Liver (tissue), 8 donors: ENCODE measurements at regions not wholly inside any gene's neighbourhood (a gene's known extent, or its start where the extent isn't known, plus 50 kb on each side); places are given as distances from the start of the nearest gene placed in this dataset.

Experiments used
- DNase-seq: peaks from one replicate; pipeline ENCODE4 v3.0.0-alpha.2; 2017; ENCODE audit warnings: low spot score
- H3K27ac ChIP-seq, 2 donors: one replicate each; pipeline ENCODE4 v1.7.0; 2013; ENCODE audit warnings: inconsistent platforms in 2 of 2, low read length in 2 of 2, control low read depth in 1 of 2, low read depth in 1 of 2, mild to moderate bottlenecking in 1 of 2
- H3K27me3 ChIP-seq, 4 donors: one replicate each; pipeline versions ENCODE4 v1.6.1 to v1.7.0; 2013; ENCODE audit warnings: low read length in 3 of 4, inconsistent platforms in 1 of 4, mild to moderate bottlenecking in 1 of 4, moderate library complexity in 1 of 4; ENCODE audit not compliant: control insufficient read depth in 4 of 4, insufficient read depth in 4 of 4
- H3K36me3 ChIP-seq, 4 donors: one replicate each; pipeline versions ENCODE4 v1.6.1 to v1.7.0; 2013; ENCODE audit warnings: low read length in 3 of 4, mild to moderate bottlenecking in 3 of 4, low read depth in 1 of 4, moderate library complexity in 1 of 4; ENCODE audit not compliant: control insufficient read depth in 4 of 4, insufficient read depth in 3 of 4
- H3K4me1 ChIP-seq, 4 donors: one replicate each; pipeline versions ENCODE4 v1.6.1 to v1.7.0; 2013; ENCODE audit warnings: low read length in 3 of 4, mild to moderate bottlenecking in 3 of 4, moderate library complexity in 1 of 4; ENCODE audit not compliant: control insufficient read depth in 4 of 4, insufficient read depth in 4 of 4
- H3K4me3 ChIP-seq, 3 donors: one replicate each; pipeline versions ENCODE4 v1.6.1 to v1.7.0; 2013; ENCODE audit warnings: low read length in 3 of 3, control low read depth in 1 of 3, low read depth in 1 of 3, mild to moderate bottlenecking in 1 of 3
- H3K9ac ChIP-seq, 2 donors: one replicate each; pipeline ENCODE4 v1.7.0; 2013; ENCODE audit warnings: low read length in 2 of 2, mild to moderate bottlenecking in 2 of 2, moderate library complexity in 2 of 2, control low read depth in 1 of 2, low read depth in 1 of 2
- H3K9me3 ChIP-seq, 4 donors: one replicate each; pipeline versions ENCODE4 v1.6.1 to v1.7.0; 2013; ENCODE audit warnings: low read length in 3 of 4; ENCODE audit not compliant: control insufficient read depth in 4 of 4
- EGR1 ChIP-seq, 2 donors: IDR thresholded peaks; 2 replicates each; pipeline ENCODE4 v1.6.1; 2016 to 2018; ENCODE audit warnings: antibody characterized with exemption in 2 of 2, low read depth in 2 of 2
- FOXA1 ChIP-seq: IDR thresholded peaks from 2 replicates; pipeline ENCODE4 v1.6.1; 2016; ENCODE audit warnings: antibody characterized with exemption
- FOXA2 ChIP-seq: IDR thresholded peaks from 2 replicates; pipeline ENCODE4 v1.6.1; 2016; ENCODE audit warnings: antibody characterized with exemption
- GABPA ChIP-seq, 2 donors: IDR thresholded peaks in 1 of 2; conservative IDR thresholded peaks in 1 of 2; 2 replicates each; pipeline ENCODE4 v1.6.1; 2016; ENCODE audit warnings: antibody characterized with exemption in 2 of 2, mild to moderate bottlenecking in 1 of 2, moderate library complexity in 1 of 2
- HNF4A ChIP-seq, 2 donors: conservative IDR thresholded peaks; 2 replicates each; pipeline ENCODE4 v1.6.1; 2016; ENCODE audit warnings: antibody characterized with exemption in 2 of 2, mild to moderate bottlenecking in 2 of 2
- HNF4G ChIP-seq: IDR thresholded peaks from 2 replicates; pipeline ENCODE4 v1.6.1; 2016; ENCODE audit warnings: antibody characterized with exemption
- JUND ChIP-seq, 2 donors: IDR thresholded peaks; 2 replicates each; pipeline ENCODE4 v1.6.1; 2016; ENCODE audit warnings: antibody characterized with exemption in 2 of 2
- NR2F2 ChIP-seq: IDR thresholded peaks from 2 replicates; pipeline ENCODE4 v1.6.1; 2016; ENCODE audit warnings: antibody characterized with exemption
- RAD21 ChIP-seq, 2 donors: IDR thresholded peaks; 2 replicates each; pipeline ENCODE4 v1.6.1; 2016; ENCODE audit warnings: antibody characterized with exemption in 2 of 2, mild to moderate bottlenecking in 2 of 2
- RXRA ChIP-seq, 2 donors: IDR thresholded peaks; 2 replicates each; pipeline ENCODE4 v1.6.1; 2017 to 2018; ENCODE audit warnings: antibody characterized with exemption in 2 of 2, mild to moderate bottlenecking in 1 of 2
- SP1 ChIP-seq: IDR thresholded peaks from 2 replicates; pipeline ENCODE4 v1.6.1; 2018; ENCODE audit warnings: antibody characterized with exemption, mild to moderate bottlenecking
- TAF1 ChIP-seq: conservative IDR thresholded peaks from 2 replicates; pipeline ENCODE4 v1.6.1; 2016; ENCODE audit warnings: antibody characterized with exemption, mild to moderate bottlenecking
- YY1 ChIP-seq: IDR thresholded peaks from 2 replicates; pipeline ENCODE4 v1.6.1; 2016; ENCODE audit warnings: antibody characterized with exemption, mild to moderate bottlenecking
- WGBS: extraction: QIAGEN DNeasy Blood & Tissue Kit; methylation state at CpG from one replicate; pipeline ENCODE4 v1.1.7; 2013; 5-methylcytosine and 5-hydroxymethylcytosine counted together
- TF ChIP-seq, protein P1 (sequence below): IDR thresholded peaks from 2 replicates; pipeline ENCODE4 v1.6.1; 2016; ENCODE audit warnings: antibody characterized with exemption
- TF ChIP-seq, protein P2 (sequence below): fragments of 150-350 bp; IDR thresholded peaks from 2 replicates; pipeline ENCODE4 v1.5.1; 2017; ENCODE audit warnings: improper control_type of control experiment, low read depth, low read length; ENCODE audit not compliant: missing input control
- TF ChIP-seq, protein P3 (sequence below): IDR thresholded peaks from 2 replicates; pipeline ENCODE4 v1.6.1; 2016; ENCODE audit warnings: antibody characterized with exemption, mild to moderate bottlenecking
- TF ChIP-seq, protein P4 (sequence below): IDR thresholded peaks from 2 replicates; pipeline ENCODE4 v1.6.1; 2016; ENCODE audit warnings: antibody characterized with exemption
- TF ChIP-seq, protein P5 (sequence below): IDR thresholded peaks from 2 replicates; pipeline ENCODE4 v1.6.1; 2016; ENCODE audit warnings: antibody characterized with exemption
- donor health status: healthy.
- donor health status: healthy.
- donor health status: healthy.
- donor health status: healthy.
- donor health status: healthy.

DNA sequence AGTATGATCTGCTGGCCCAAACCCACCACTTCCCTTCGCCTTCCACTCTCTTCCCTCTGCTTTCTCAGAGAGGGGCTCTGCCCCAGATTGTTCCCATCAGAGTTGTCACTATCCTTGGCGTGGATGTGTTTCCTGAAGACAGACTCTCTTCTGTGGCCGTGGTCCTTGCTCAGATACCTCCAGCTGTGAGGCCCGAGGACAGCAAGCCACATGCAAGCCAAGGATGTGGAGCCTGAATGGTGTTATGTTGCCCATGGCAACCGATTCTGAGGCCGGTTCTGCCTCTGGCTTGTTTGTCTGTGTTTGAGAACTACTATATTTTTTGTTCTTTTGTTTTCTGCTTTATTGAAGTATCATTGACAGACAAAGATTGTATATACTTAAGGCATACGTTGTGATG, 247.4 kb upstream of the PODXL start:
- TF ChIP-seq RAD21 (IDR thresholded peaks at IDR 0.05), result no peak
- TF ChIP-seq, protein P1, sequence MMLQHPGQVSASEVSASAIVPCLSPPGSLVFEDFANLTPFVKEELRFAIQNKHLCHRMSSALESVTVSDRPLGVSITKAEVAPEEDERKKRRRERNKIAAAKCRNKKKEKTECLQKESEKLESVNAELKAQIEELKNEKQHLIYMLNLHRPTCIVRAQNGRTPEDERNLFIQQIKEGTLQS, result no peak
- no peak for TF ChIP-seq GABPA (IDR thresholded peaks at IDR 0.05 in 1 of 2, conservative IDR thresholded peaks at IDR 0.05 in 1 of 2)
- TF ChIP-seq, protein P2, sequence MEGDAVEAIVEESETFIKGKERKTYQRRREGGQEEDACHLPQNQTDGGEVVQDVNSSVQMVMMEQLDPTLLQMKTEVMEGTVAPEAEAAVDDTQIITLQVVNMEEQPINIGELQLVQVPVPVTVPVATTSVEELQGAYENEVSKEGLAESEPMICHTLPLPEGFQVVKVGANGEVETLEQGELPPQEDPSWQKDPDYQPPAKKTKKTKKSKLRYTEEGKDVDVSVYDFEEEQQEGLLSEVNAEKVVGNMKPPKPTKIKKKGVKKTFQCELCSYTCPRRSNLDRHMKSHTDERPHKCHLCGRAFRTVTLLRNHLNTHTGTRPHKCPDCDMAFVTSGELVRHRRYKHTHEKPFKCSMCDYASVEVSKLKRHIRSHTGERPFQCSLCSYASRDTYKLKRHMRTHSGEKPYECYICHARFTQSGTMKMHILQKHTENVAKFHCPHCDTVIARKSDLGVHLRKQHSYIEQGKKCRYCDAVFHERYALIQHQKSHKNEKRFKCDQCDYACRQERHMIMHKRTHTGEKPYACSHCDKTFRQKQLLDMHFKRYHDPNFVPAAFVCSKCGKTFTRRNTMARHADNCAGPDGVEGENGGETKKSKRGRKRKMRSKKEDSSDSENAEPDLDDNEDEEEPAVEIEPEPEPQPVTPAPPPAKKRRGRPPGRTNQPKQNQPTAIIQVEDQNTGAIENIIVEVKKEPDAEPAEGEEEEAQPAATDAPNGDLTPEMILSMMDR, result no peak
- TF ChIP-seq RXRA (IDR thresholded peaks at IDR 0.05), result no peak
- TF ChIP-seq, protein P3, sequence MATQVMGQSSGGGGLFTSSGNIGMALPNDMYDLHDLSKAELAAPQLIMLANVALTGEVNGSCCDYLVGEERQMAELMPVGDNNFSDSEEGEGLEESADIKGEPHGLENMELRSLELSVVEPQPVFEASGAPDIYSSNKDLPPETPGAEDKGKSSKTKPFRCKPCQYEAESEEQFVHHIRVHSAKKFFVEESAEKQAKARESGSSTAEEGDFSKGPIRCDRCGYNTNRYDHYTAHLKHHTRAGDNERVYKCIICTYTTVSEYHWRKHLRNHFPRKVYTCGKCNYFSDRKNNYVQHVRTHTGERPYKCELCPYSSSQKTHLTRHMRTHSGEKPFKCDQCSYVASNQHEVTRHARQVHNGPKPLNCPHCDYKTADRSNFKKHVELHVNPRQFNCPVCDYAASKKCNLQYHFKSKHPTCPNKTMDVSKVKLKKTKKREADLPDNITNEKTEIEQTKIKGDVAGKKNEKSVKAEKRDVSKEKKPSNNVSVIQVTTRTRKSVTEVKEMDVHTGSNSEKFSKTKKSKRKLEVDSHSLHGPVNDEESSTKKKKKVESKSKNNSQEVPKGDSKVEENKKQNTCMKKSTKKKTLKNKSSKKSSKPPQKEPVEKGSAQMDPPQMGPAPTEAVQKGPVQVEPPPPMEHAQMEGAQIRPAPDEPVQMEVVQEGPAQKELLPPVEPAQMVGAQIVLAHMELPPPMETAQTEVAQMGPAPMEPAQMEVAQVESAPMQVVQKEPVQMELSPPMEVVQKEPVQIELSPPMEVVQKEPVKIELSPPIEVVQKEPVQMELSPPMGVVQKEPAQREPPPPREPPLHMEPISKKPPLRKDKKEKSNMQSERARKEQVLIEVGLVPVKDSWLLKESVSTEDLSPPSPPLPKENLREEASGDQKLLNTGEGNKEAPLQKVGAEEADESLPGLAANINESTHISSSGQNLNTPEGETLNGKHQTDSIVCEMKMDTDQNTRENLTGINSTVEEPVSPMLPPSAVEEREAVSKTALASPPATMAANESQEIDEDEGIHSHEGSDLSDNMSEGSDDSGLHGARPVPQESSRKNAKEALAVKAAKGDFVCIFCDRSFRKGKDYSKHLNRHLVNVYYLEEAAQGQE, result no peak
- no peak for TF ChIP-seq HNF4G
- TF ChIP-seq FOXA1, result no peak
- TF ChIP-seq HNF4A (conservative IDR thresholded peaks at IDR 0.05), result no peak
- TF ChIP-seq SP1, result no peak
- no peak for TF ChIP-seq JUND (IDR thresholded peaks at IDR 0.05)
- TF ChIP-seq TAF1, result no peak
- TF ChIP-seq, protein P4, sequence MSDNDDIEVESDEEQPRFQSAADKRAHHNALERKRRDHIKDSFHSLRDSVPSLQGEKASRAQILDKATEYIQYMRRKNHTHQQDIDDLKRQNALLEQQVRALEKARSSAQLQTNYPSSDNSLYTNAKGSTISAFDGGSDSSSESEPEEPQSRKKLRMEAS, result no peak
- no peak for TF ChIP-seq YY1
- TF ChIP-seq, protein P5, sequence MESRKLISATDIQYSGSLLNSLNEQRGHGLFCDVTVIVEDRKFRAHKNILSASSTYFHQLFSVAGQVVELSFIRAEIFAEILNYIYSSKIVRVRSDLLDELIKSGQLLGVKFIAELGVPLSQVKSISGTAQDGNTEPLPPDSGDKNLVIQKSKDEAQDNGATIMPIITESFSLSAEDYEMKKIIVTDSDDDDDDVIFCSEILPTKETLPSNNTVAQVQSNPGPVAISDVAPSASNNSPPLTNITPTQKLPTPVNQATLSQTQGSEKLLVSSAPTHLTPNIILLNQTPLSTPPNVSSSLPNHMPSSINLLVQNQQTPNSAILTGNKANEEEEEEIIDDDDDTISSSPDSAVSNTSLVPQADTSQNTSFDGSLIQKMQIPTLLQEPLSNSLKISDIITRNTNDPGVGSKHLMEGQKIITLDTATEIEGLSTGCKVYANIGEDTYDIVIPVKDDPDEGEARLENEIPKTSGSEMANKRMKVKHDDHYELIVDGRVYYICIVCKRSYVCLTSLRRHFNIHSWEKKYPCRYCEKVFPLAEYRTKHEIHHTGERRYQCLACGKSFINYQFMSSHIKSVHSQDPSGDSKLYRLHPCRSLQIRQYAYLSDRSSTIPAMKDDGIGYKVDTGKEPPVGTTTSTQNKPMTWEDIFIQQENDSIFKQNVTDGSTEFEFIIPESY, result no peak
- Histone ChIP-seq H3K4me1 (no peaks in the 10 kb centered on the region), H3K36me3 (no peaks in the 10 kb centered on the region), H3K9ac (no peak overlapping the region), H3K27ac (no peak overlapping the region), H3K9me3 (no peaks in the 10 kb centered on the region), H3K4me3 (no peak overlapping the region), H3K27me3 (no peaks in the 10 kb centered on the region)
- DNase-seq, result no peak
- 64% methylated on average over 7 of the region's 7 CpGs for WGBS

DNA sequence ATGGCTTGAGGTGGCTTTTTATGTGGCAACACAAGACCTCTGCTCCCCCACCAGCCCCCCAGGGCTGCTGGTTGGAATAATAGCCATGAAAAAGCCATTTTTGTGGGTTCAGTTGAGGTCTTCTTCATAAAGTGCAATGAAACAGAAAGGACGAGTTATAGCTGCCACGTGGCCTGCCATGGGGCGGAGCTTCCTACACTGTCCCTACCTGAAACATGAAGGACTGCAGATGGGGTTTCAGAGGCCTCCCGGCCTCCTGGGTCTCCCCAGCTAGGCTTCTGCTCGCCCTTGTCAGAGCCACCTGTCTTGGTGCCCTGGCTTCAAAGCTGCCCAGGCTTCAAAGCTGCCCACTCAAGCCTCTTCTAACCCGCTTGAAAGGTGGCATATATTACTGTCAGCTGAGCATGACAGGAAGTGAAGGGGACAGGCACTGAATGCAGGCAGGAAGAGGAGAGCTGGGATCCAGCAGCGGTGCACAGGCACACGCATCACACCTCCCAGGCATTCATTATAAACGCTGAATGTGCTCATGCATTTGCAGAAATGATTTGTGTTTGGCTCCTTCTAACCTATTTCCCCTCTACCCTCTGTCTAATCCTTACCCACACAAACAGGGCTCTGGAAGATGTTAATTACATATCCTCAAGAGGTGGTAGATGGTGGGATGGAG, 245.9 kb upstream of the PODXL start:
- no peaks in the 10 kb centered on the region for H3K36me3 ChIP-seq
- 78% methylated on average over 9 of the region's 9 CpGs for WGBS
- H3K4me1 ChIP-seq, result no peaks in the 10 kb centered on the region
- H3K9me3 ChIP-seq, result no peaks in the 10 kb centered on the region
- DNase-seq, result no peak
- no peaks in the 10 kb centered on the region for H3K27me3 ChIP-seq
- no peak overlapping the region for H3K4me3 ChIP-seq
- H3K9ac ChIP-seq, result no peak overlapping the region
- H3K27ac ChIP-seq, result no peak overlapping the region
- TF ChIP-seq RXRA (IDR thresholded peaks at IDR 0.05), result no peak
- TF ChIP-seq NR2F2, result no peak
- no peak for TF ChIP-seq RAD21 (IDR thresholded peaks at IDR 0.05)
- TF ChIP-seq JUND (IDR thresholded peaks at IDR 0.05), result no peak
- TF ChIP-seq SP1, result no peak
- TF ChIP-seq, protein P2, result no peak
- TF ChIP-seq, protein P1, result no peak
- TF ChIP-seq, protein P5, result no peak
- no peak for TF ChIP-seq GABPA (IDR thresholded peaks at IDR 0.05 in 1 of 2, conservative IDR thresholded peaks at IDR 0.05 in 1 of 2)
- no peak for TF ChIP-seq FOXA2
- TF ChIP-seq EGR1 (IDR thresholded peaks at IDR 0.05; ENCODE audit: low read depth in 2 of 2), result no peak
- no peak for TF ChIP-seq FOXA1
- no peak for TF ChIP-seq HNF4G
- TF ChIP-seq, protein P4, result no peak
- TF ChIP-seq HNF4A (conservative IDR thresholded peaks at IDR 0.05), result no peak
